Lower lobe of right lung (tissue), 2 donors: ENCODE measurements at regions not wholly inside any gene's neighbourhood (a gene's known extent, or its start where the extent isn't known, plus 50 kb on each side); places are given as distances from the start of the nearest gene placed in this dataset.

Experiments
- ATAC-seq, 2 donors: fragments of 200-7000 bp; cut with Tn5 transposase; one replicate each; pipeline ENCODE4 v1.9.1; 2020 to 2022; ENCODE audit warnings: mild to moderate bottlenecking in 2 of 2, moderate library complexity in 2 of 2
- DNase-seq: peaks from one replicate; pipeline ENCODE4 v3.0.0-alpha.2; 2020
- H3K27ac ChIP-seq: fragments of 200-600 bp; one replicate; pipeline ENCODE4 v1.8.0; 2022
- H3K27me3 ChIP-seq: fragments of 200-600 bp; one replicate; pipeline ENCODE4 v1.8.0; 2022; ENCODE audit warnings: low read depth
- H3K36me3 ChIP-seq: fragments of 200-600 bp; one replicate; pipeline ENCODE4 v1.8.0; 2022; ENCODE audit warnings: mild to moderate bottlenecking
- H3K4me1 ChIP-seq: fragments of 200-600 bp; one replicate; pipeline ENCODE4 v1.8.0; 2022
- H3K4me3 ChIP-seq: fragments of 200-600 bp; one replicate; pipeline ENCODE4 v1.8.0; 2022; ENCODE audit warnings: mild to moderate bottlenecking
- H3K9me3 ChIP-seq: fragments of 200-600 bp; one replicate; pipeline ENCODE4 v1.8.0; 2022
- intact Hi-C: fragments of 100-400 bp; cut with DNase I; formaldehyde crosslinking; loops from one replicate; pipeline ENCODE4 v1.11.0; 2022
- TF ChIP-seq, protein P1 (sequence below): fragments of 200-600 bp; IDR thresholded peaks from one replicate; pipeline ENCODE4 v1.8.0; 2022; ENCODE audit warnings: antibody characterized with exemption, mild to moderate bottlenecking
- donor health status: DM: no; HTN: yes; CAD: no; lungs with severe emphysema.

GRCh38 chr15:62406305-62406891 lies 241.3 kb upstream of the C2CD4B start:
- Histone ChIP-seq H3K27ac (no peak overlapping the region), H3K36me3 (no peaks in the 10 kb centered on the region), H3K27me3 (no peaks in the 10 kb centered on the region), H3K4me3 (no peak overlapping the region), H3K9me3 (no peaks in the 10 kb centered on the region), H3K4me1 (peaks cover 8% of the 10 kb centered on the region)
- ATAC-seq = no peak
- intact Hi-C loops = no loop called here
- TF ChIP-seq, protein P1, sequence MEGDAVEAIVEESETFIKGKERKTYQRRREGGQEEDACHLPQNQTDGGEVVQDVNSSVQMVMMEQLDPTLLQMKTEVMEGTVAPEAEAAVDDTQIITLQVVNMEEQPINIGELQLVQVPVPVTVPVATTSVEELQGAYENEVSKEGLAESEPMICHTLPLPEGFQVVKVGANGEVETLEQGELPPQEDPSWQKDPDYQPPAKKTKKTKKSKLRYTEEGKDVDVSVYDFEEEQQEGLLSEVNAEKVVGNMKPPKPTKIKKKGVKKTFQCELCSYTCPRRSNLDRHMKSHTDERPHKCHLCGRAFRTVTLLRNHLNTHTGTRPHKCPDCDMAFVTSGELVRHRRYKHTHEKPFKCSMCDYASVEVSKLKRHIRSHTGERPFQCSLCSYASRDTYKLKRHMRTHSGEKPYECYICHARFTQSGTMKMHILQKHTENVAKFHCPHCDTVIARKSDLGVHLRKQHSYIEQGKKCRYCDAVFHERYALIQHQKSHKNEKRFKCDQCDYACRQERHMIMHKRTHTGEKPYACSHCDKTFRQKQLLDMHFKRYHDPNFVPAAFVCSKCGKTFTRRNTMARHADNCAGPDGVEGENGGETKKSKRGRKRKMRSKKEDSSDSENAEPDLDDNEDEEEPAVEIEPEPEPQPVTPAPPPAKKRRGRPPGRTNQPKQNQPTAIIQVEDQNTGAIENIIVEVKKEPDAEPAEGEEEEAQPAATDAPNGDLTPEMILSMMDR = no peak
- DNase-seq = no peak

DNA sequence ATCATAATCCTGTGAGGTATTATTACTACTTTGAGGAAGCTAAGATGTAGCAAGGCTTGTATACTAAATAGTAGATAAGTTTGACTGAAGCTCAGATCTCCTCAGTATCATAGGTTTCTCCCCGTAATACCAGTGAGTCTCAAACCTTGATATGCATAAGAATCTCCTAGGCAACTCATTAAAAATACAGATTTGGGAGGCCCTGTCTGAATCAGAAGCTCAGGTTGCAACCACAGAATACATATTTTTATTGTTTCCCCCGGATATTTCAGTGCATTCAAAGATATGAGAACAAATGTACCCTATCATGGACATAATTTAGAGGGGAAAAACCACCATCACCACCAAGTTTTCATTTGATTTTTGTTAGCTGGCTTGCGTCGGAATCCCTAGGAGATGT lies 242.1 kb upstream of the C2CD4B start:
- ATAC-seq = no peak
- Histone ChIP-seq H3K9me3 (no peaks in the 10 kb centered on the region), H3K4me3 (no peak overlapping the region), H3K36me3 (no peaks in the 10 kb centered on the region), H3K4me1 (peaks cover 8% of the 10 kb centered on the region), H3K27ac (no peak overlapping the region), H3K27me3 (no peaks in the 10 kb centered on the region)
- intact Hi-C loops = no loop called here
- TF ChIP-seq, protein P1 = no peak
- DNase-seq = no peak

- no peak for DNase-seq
- H3K4me3 ChIP-seq = no peak overlapping the region
- intact Hi-C loops = no loop called here
- H3K4me1 ChIP-seq = peaks cover 11% of the 10 kb centered on the region
- no peak overlapping the region for H3K27ac ChIP-seq
- H3K27me3 ChIP-seq = no peaks in the 10 kb centered on the region
- TF ChIP-seq, protein P1 = no peak
- ATAC-seq = no peak
- no peaks in the 10 kb centered on the region for H3K9me3 ChIP-seq
- H3K36me3 ChIP-seq = no peaks in the 10 kb centered on the region
These were observed 242.9 kb upstream of the C2CD4B start for GRCh38 chr15:62407962-62408361.

GRCh38 chr15:62409466-62409865 lies 244.4 kb upstream of the C2CD4B start:
- H3K27me3 ChIP-seq = no peaks in the 10 kb centered on the region
- TF ChIP-seq, protein P1 = no peak
- ATAC-seq = no peak
- H3K4me3 ChIP-seq = no peak overlapping the region
- H3K9me3 ChIP-seq = no peaks in the 10 kb centered on the region
- intact Hi-C loops = no loop called here
- H3K27ac ChIP-seq = no peak overlapping the region
- no peaks in the 10 kb centered on the region for H3K36me3 ChIP-seq
- H3K4me1 ChIP-seq = peaks cover 12% of the 10 kb centered on the region
- no peak for DNase-seq

DNA sequence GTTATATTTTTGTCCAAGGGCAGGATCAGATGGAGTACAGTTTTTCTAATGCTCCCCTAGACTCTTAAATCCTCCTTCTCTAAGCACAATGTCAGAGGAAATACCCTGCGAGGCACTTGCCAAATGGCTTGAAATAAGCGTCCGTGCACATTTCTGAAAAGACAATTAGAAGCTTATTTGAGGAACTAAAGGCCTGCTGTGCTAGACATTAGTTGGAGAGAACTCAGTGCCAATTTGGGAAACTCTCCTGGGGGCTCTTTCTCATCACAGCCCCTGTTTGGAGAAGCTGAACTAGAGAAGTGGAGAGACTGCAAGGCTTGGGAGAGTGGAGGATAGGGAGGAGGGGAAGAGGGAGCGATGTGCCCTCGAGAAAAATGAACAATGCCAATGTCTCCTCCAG lies 247.6 kb upstream of the C2CD4B start:
- ATAC-seq (no peak), DNase-seq (no peak)
- TF ChIP-seq, protein P1 = no peak
- Histone ChIP-seq H3K36me3 (no peaks in the 10 kb centered on the region), H3K4me3 (no peak overlapping the region), H3K27ac (no peak overlapping the region), H3K9me3 (no peaks in the 10 kb centered on the region), H3K4me1 (peaks cover 12% of the 10 kb centered on the region), H3K27me3 (no peaks in the 10 kb centered on the region)
- intact Hi-C loops = no loop called here

- Histone ChIP-seq H3K36me3 (no peaks in the 10 kb centered on the region), H3K27me3 (no peaks in the 10 kb centered on the region), H3K27ac (no peak overlapping the region), H3K4me1 (peaks cover 12% of the 10 kb centered on the region), H3K9me3 (no peaks in the 10 kb centered on the region), H3K4me3 (no peak overlapping the region)
- intact Hi-C loops = no loop called here
- DNase-seq (no peak), ATAC-seq (no peak)
- TF ChIP-seq, protein P1 = no peak
These were observed 248.1 kb upstream of the C2CD4B start for GRCh38 chr15:62413153-62413552.
